ENCODE measurements at regions not wholly inside any gene's neighbourhood (a gene's known extent, or its start where the extent isn't known, plus 50 kb on each side); places are given as distances from the start of the nearest gene placed in this dataset.

- Mint-ChIP-seq H3K9me3 (no peaks in the 10 kb centered on the region), H3K4me3 (no peak overlapping the region), H3K4me1 (no peaks in the 10 kb centered on the region), H3K27me3 (no peaks in the 10 kb centered on the region), H3K36me3 (no peaks in the 10 kb centered on the region), H3K27ac (no peak overlapping the region)
- WGBS (ENCODE audit: insufficient coverage) = 92% methylated on average over 5 of the region's 7 CpGs
- Histone ChIP-seq H3K27ac (ENCODE audit: low read length) (no peak overlapping the region), H3K27me3 (replicated peaks in 1 of 2; ENCODE audit: control insufficient read depth in 2 of 2, extremely low read depth in 1 of 2, insufficient read depth in 2 of 2, low read length in 1 of 2) (no peaks in the 10 kb centered on the region), H3K9me3 (no peaks in the 10 kb centered on the region), H3K4me3 (ENCODE audit: control insufficient read depth in 1 of 2, extremely low read depth in 1 of 2, low read length in 1 of 2) (no peak overlapping the region), H3K4me1 (ENCODE audit: control insufficient read depth in 1 of 2, extremely low read depth in 1 of 2, insufficient read depth in 2 of 2, low read length in 2 of 2) (no peaks in the 10 kb centered on the region), H3K36me3 (ENCODE audit: control insufficient read depth in 2 of 2, extremely low read depth in 1 of 2, insufficient read depth in 1 of 2, low read length in 1 of 2) (no peaks in the 10 kb centered on the region)
- no peak for DNase-seq
- no peak for ATAC-seq (replicated peaks in 1 of 4)
- ChIA-PET CTCF (no interaction called here), POLR2A (interaction anchor here (0.6 to 0.7 kb wide), 2 partner anchors 1280 to 1984 kb away, joined by 3 to 4 read pairs; no protein-coding TSS in a partner anchor)
Measured at GRCh38 chr13:105567951-105568525, 967.4 kb downstream of the EFNB2 start.

DNA sequence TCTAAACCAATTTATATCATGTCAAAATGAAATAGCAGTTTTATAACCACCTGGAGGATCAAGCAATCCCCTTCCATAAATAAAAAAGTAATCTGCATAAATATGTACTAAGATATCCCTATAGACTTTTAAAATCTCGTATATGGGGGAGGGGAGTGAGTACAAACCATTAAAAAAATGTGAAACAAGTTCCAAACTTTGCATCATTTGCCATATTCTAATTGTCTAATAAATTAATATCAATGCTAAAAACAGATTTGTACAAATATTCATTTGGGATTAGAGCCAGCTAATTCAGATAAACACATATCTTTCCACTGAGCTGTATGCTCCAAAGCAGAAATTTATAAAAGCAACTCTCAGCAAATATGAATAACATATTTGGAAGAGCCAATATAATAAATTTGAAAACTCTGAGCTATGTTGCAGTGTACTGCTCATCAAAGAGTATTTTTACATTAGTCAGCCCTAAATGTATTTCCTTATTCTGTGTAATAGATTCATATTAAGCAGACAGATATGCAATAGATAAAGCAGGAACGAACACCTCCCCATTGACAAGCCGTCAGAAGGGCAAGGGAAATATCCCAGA lies 970.2 kb downstream of the EFNB2 start:
- CTCF ChIA-PET = no interaction called here
- no CpG with 5 or more reads among the region's 3 CpGs for WGBS (ENCODE audit: insufficient coverage)

DNA sequence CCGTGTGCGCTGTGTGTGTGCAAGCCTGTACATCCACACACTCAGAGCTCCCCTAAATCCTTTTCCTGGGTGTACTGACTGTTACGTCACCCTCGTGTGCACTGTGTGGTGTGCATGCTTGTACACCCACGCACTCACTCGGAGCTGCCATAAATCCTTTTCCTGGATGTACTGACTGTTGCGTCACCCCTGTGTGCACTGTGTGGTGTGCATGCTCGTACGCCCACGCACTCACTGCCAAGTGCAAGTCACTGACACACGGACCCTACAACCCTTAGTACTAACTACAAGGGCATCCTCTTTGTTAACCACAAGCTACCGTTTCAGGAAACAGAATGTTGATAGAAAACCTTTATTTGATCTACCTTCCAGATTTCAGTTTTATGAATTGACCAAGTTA lies 983.4 kb downstream of the EFNB2 start:
- Histone ChIP-seq H3K36me3 (ENCODE audit: control insufficient read depth in 2 of 2, extremely low read depth in 1 of 2, insufficient read depth in 1 of 2, low read length in 1 of 2) (no peaks in the 10 kb centered on the region), H3K27me3 (replicated peaks in 1 of 2; ENCODE audit: control insufficient read depth in 2 of 2, extremely low read depth in 1 of 2, insufficient read depth in 2 of 2, low read length in 1 of 2) (no peaks in the 10 kb centered on the region), H3K4me3 (ENCODE audit: control insufficient read depth in 1 of 2, extremely low read depth in 1 of 2, low read length in 1 of 2) (no peak overlapping the region), H3K27ac (ENCODE audit: low read length) (no peak overlapping the region), H3K9me3 (no peaks in the 10 kb centered on the region), H3K4me1 (ENCODE audit: control insufficient read depth in 1 of 2, extremely low read depth in 1 of 2, insufficient read depth in 2 of 2, low read length in 2 of 2) (no peaks in the 10 kb centered on the region)
- H3K27me3 Mint-ChIP-seq = no peaks in the 10 kb centered on the region
- H3K36me3 Mint-ChIP-seq = no peaks in the 10 kb centered on the region
- WGBS (ENCODE audit: insufficient coverage) = 62% methylated on average over 9 of the region's 12 CpGs
- ATAC-seq (replicated peaks in 1 of 4) (peak in 1 of 4 experiments; percentile 34), DNase-seq (no peak)
- H3K4me3 Mint-ChIP-seq = no peak overlapping the region
- POLR2A ChIA-PET = no interaction called here
- H3K27ac Mint-ChIP-seq = no peak overlapping the region
- CTCF ChIA-PET = no interaction called here
- peaks cover 0 to 6% (median 0%) of the 10 kb centered on the region in 3 donors for H3K4me1 Mint-ChIP-seq
- H3K9me3 Mint-ChIP-seq = peaks cover 0 to 6% (median 0%) of the 10 kb centered on the region in 3 donors

More for the DNA sequence above, 970.2 kb downstream of the EFNB2 start:
- H3K36me3 ChIP-seq (ENCODE audit: control insufficient read depth in 2 of 2, extremely low read depth in 1 of 2, insufficient read depth in 1 of 2, low read length in 1 of 2) = no peaks in the 10 kb centered on the region
- POLR2A ChIA-PET = no interaction called here
- H3K27me3 Mint-ChIP-seq = no peaks in the 10 kb centered on the region
- no peak overlapping the region for H3K27ac ChIP-seq (ENCODE audit: low read length)
- no peaks in the 10 kb centered on the region for H3K4me1 Mint-ChIP-seq
- no peaks in the 10 kb centered on the region for H3K4me1 ChIP-seq (ENCODE audit: control insufficient read depth in 1 of 2, extremely low read depth in 1 of 2, insufficient read depth in 2 of 2, low read length in 2 of 2)
- DNase-seq (no peak), ATAC-seq (replicated peaks in 1 of 4) (no peak)
- no peaks in the 10 kb centered on the region for H3K27me3 ChIP-seq (replicated peaks in 1 of 2; ENCODE audit: control insufficient read depth in 2 of 2, extremely low read depth in 1 of 2, insufficient read depth in 2 of 2, low read length in 1 of 2)
- no peak overlapping the region for H3K4me3 Mint-ChIP-seq
- H3K27ac Mint-ChIP-seq = no peak overlapping the region
- no peaks in the 10 kb centered on the region for H3K36me3 Mint-ChIP-seq
- H3K4me3 ChIP-seq (ENCODE audit: control insufficient read depth in 1 of 2, extremely low read depth in 1 of 2, low read length in 1 of 2) = no peak overlapping the region
- no peaks in the 10 kb centered on the region for H3K9me3 ChIP-seq
- H3K9me3 Mint-ChIP-seq = no peaks in the 10 kb centered on the region

DNA sequence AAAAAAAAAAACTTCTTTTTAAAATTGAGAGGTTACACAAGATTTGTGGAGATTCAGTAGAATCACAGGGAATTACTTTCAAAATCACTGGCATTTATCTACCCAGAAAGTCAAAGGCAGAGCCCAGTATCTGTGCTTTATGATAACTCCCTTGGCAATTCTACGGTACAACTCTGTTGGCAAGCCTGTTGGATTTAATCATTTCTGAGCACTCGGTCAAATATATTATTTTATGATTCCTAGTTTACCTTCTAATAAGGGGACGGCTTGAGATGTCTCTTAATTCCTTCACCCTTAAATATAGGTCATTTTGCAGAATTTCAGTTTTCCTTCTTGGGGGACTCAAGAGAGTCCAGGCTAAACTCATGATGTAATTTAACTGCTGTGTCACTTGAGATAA lies 987.6 kb downstream of the EFNB2 start:
- WGBS (ENCODE audit: insufficient coverage) = no CpG with 5 or more reads among the region's 3 CpGs

DNA sequence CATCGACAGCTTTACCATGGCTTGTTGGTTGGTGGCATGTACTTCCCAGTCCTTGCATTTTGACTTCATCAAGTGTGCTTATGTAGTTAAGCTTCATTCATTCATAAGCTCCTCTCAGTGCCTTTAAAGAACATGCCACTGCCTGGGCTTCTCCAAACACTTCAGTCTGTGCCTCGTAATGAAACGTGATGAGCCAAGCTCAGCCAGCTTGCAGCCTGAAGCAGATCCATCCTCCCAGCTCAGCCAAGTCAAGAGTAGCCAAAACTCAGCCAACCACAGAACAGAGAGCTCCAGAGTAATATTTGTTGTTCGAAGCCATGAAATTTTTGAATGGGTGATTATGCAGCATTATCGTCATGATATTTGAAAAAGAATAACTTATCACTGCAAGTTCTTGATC lies 989.7 kb downstream of the EFNB2 start:
- Mint-ChIP-seq H3K36me3 (no peaks in the 10 kb centered on the region), H3K9me3 (peaks cover 0 to 3% (median 0%) of the 10 kb centered on the region in 3 donors), H3K4me3 (no peak overlapping the region), H3K27me3 (no peaks in the 10 kb centered on the region), H3K27ac (no peak overlapping the region), H3K4me1 (no peaks in the 10 kb centered on the region)
- Histone ChIP-seq H3K27me3 (replicated peaks in 1 of 2; ENCODE audit: control insufficient read depth in 2 of 2, extremely low read depth in 1 of 2, insufficient read depth in 2 of 2, low read length in 1 of 2) (no peaks in the 10 kb centered on the region), H3K4me3 (ENCODE audit: control insufficient read depth in 1 of 2, extremely low read depth in 1 of 2, low read length in 1 of 2) (no peak overlapping the region), H3K4me1 (ENCODE audit: control insufficient read depth in 1 of 2, extremely low read depth in 1 of 2, insufficient read depth in 2 of 2, low read length in 2 of 2) (no peaks in the 10 kb centered on the region), H3K36me3 (ENCODE audit: control insufficient read depth in 2 of 2, extremely low read depth in 1 of 2, insufficient read depth in 1 of 2, low read length in 1 of 2) (no peaks in the 10 kb centered on the region), H3K27ac (ENCODE audit: low read length) (no peak overlapping the region), H3K9me3 (no peaks in the 10 kb centered on the region)
- POLR2A ChIA-PET = no interaction called here
- ATAC-seq (replicated peaks in 1 of 4) (no peak), DNase-seq (no peak)
- CTCF ChIA-PET = no interaction called here
- WGBS (ENCODE audit: insufficient coverage) = 59% methylated on average over 3 of the region's 5 CpGs

More for the DNA sequence above, 987.6 kb downstream of the EFNB2 start:
- H3K9me3 ChIP-seq = no peaks in the 10 kb centered on the region
- no peaks in the 10 kb centered on the region for H3K9me3 Mint-ChIP-seq
- H3K4me1 Mint-ChIP-seq = peaks cover 0 to 6% (median 0%) of the 10 kb centered on the region in 3 donors
- no peak overlapping the region for H3K27ac Mint-ChIP-seq
- H3K27ac ChIP-seq (ENCODE audit: low read length) = no peak overlapping the region
- no peaks in the 10 kb centered on the region for H3K27me3 ChIP-seq (replicated peaks in 1 of 2; ENCODE audit: control insufficient read depth in 2 of 2, extremely low read depth in 1 of 2, insufficient read depth in 2 of 2, low read length in 1 of 2)
- DNase-seq (no peak), ATAC-seq (replicated peaks in 1 of 4) (no peak)
- H3K36me3 ChIP-seq (ENCODE audit: control insufficient read depth in 2 of 2, extremely low read depth in 1 of 2, insufficient read depth in 1 of 2, low read length in 1 of 2) = no peaks in the 10 kb centered on the region
- no peaks in the 10 kb centered on the region for H3K36me3 Mint-ChIP-seq
- no peak overlapping the region for H3K4me3 ChIP-seq (ENCODE audit: control insufficient read depth in 1 of 2, extremely low read depth in 1 of 2, low read length in 1 of 2)
- ChIA-PET CTCF (no interaction called here), POLR2A (no interaction called here)
- no peaks in the 10 kb centered on the region for H3K4me1 ChIP-seq (ENCODE audit: control insufficient read depth in 1 of 2, extremely low read depth in 1 of 2, insufficient read depth in 2 of 2, low read length in 2 of 2)
- no peak overlapping the region for H3K4me3 Mint-ChIP-seq
- H3K27me3 Mint-ChIP-seq = no peaks in the 10 kb centered on the region

- CTCF ChIA-PET = no interaction called here
- no peak for ATAC-seq (replicated peaks in 1 of 4)
Measured at GRCh38 chr13:105543742-105544141, 991.7 kb downstream of the EFNB2 start.

More at GRCh38 chr13:105543742-105544141, 991.7 kb downstream of the EFNB2 start:
- Mint-ChIP-seq H3K9me3 (peaks cover 0 to 3% (median 0%) of the 10 kb centered on the region in 3 donors), H3K4me1 (no peaks in the 10 kb centered on the region), H3K27me3 (no peaks in the 10 kb centered on the region), H3K27ac (no peak overlapping the region), H3K36me3 (no peaks in the 10 kb centered on the region), H3K4me3 (no peak overlapping the region)
- Histone ChIP-seq H3K4me3 (ENCODE audit: control insufficient read depth in 1 of 2, extremely low read depth in 1 of 2, low read length in 1 of 2) (no peak overlapping the region), H3K36me3 (ENCODE audit: control insufficient read depth in 2 of 2, extremely low read depth in 1 of 2, insufficient read depth in 1 of 2, low read length in 1 of 2) (no peaks in the 10 kb centered on the region), H3K4me1 (ENCODE audit: control insufficient read depth in 1 of 2, extremely low read depth in 1 of 2, insufficient read depth in 2 of 2, low read length in 2 of 2) (no peaks in the 10 kb centered on the region), H3K27me3 (replicated peaks in 1 of 2; ENCODE audit: control insufficient read depth in 2 of 2, extremely low read depth in 1 of 2, insufficient read depth in 2 of 2, low read length in 1 of 2) (no peaks in the 10 kb centered on the region), H3K9me3 (no peaks in the 10 kb centered on the region), H3K27ac (ENCODE audit: low read length) (no peak overlapping the region)
- no peak for DNase-seq
- POLR2A ChIA-PET = no interaction called here
- no CpG with 5 or more reads among the region's 2 CpGs for WGBS (ENCODE audit: insufficient coverage)
